WTC11 (cell line): ENCODE measurements at regions not wholly inside any gene's neighbourhood (a gene's known extent, or its start where the extent isn't known, plus 50 kb on each side); places are given as distances from the start of the nearest gene placed in this dataset.

Experiments used
- ATAC-seq: fragments of 200-7000 bp; cut with Tn5 transposase; 2 replicates; pipeline ENCODE4 v1.10.0; 2021; ENCODE audit warnings: mild to moderate bottlenecking, moderate library complexity
- CTCF ChIA-PET: fragments of 300-600 bp; sonication (Branson Sonifier 250); formaldehyde crosslinking; loops from one replicate; lab custom pipeline; 2021; ENCODE audit warnings: antibody characterized with exemption; lab: Charles Lee
- POLR2A ChIA-PET: fragments of 350-600 bp; sonication (Branson Sonifier 250); formaldehyde crosslinking; loops from one replicate; lab custom pipeline; 2021; ENCODE audit warnings: antibody characterized with exemption; lab: Charles Lee
- DNase-seq: peaks from one replicate; pipeline ENCODE4 v3.0.0; 2021; ENCODE audit warnings: low spot score
- H3K27ac Mint-ChIP-seq: 2 replicates; pipeline ENCODE4 v1.8.0; 2021; ENCODE audit warnings: mixed read lengths
- H3K27me3 Mint-ChIP-seq: 2 replicates; pipeline ENCODE4 v1.8.0; 2021; ENCODE audit warnings: low read depth, mild to moderate bottlenecking, moderate library complexity, mixed read lengths
- H3K36me3 Mint-ChIP-seq: 2 replicates; pipeline ENCODE4 v1.8.0; 2021; ENCODE audit warnings: mixed read lengths
- H3K4me1 Mint-ChIP-seq: 2 replicates; pipeline ENCODE4 v1.8.0; 2022; ENCODE audit warnings: mixed read lengths
- H3K4me3 Mint-ChIP-seq: 2 replicates; pipeline ENCODE4 v1.8.0; 2021; ENCODE audit warnings: mild to moderate bottlenecking, moderate library complexity, mixed read lengths
- H3K9me3 Mint-ChIP-seq: 2 replicates; pipeline ENCODE4 v1.8.0; 2021; ENCODE audit warnings: mixed read lengths
- ARID4B ChIP-seq: sonication (generic); formaldehyde crosslinking; IDR thresholded peaks from 2 replicates; pipeline ENCODE4 v1.8.0; 2023; ENCODE audit warnings: missing genetic modification reagents, mild to moderate bottlenecking, borderline replicate concordance
- ATF1 ChIP-seq: sonication (generic); formaldehyde crosslinking; IDR thresholded peaks from 2 replicates; pipeline ENCODE4 v1.8.1; 2023; ENCODE audit warnings: mild to moderate bottlenecking, moderate library complexity, missing genetic modification reagents
- ELF4 ChIP-seq: sonication (generic); formaldehyde crosslinking; IDR thresholded peaks from 2 replicates; pipeline ENCODE4 v1.8.1; 2022; ENCODE audit warnings: low read depth, mild to moderate bottlenecking, moderate library complexity, missing genetic modification reagents
- ETV6 ChIP-seq: sonication (generic); formaldehyde crosslinking; IDR thresholded peaks from 2 replicates; pipeline ENCODE4 v1.8.1; 2022; ENCODE audit warnings: mild to moderate bottlenecking, missing genetic modification reagents
- FOXK1 ChIP-seq: sonication (generic); formaldehyde crosslinking; IDR thresholded peaks from 2 replicates; pipeline ENCODE4 v1.8.0; 2022; ENCODE audit warnings: mild to moderate bottlenecking, moderate library complexity, missing genetic modification reagents
- IRF1 ChIP-seq: sonication (generic); formaldehyde crosslinking; IDR thresholded peaks from 2 replicates; pipeline ENCODE4 v1.8.0; 2023; ENCODE audit warnings: missing genetic modification reagents
- MAX ChIP-seq: sonication (generic); formaldehyde crosslinking; IDR thresholded peaks from 2 replicates; pipeline ENCODE4 v1.8.0; 2022; ENCODE audit warnings: mild to moderate bottlenecking, missing genetic modification reagents
- NFATC4 ChIP-seq: fragments of 250-450 bp; sonication (Bioruptor Pico); IDR thresholded peaks from 2 replicates; pipeline ENCODE4 v1.9.0; 2021; ENCODE audit warnings: mild to moderate bottlenecking
- NR2C2 ChIP-seq: sonication (generic); formaldehyde crosslinking; IDR thresholded peaks from 2 replicates; pipeline ENCODE4 v1.8.0; 2022; ENCODE audit warnings: mild to moderate bottlenecking, missing genetic modification reagents
- NR3C1 ChIP-seq: sonication (generic); formaldehyde crosslinking; conservative IDR thresholded peaks from 2 replicates; pipeline ENCODE4 v1.8.1; 2023; ENCODE audit warnings: low read depth, mild to moderate bottlenecking, missing genetic modification reagents
- OVOL2 ChIP-seq: fragments of 250-450 bp; sonication (Bioruptor Pico); IDR thresholded peaks from 2 replicates; pipeline ENCODE4 v1.9.0; 2021; ENCODE audit warnings: mild to moderate bottlenecking, borderline replicate concordance
- SP1 ChIP-seq: sonication (generic); formaldehyde crosslinking; conservative IDR thresholded peaks from 2 replicates; pipeline ENCODE4 v1.8.1; 2022; ENCODE audit warnings: missing genetic modification reagents
- STAT6 ChIP-seq: sonication (generic); formaldehyde crosslinking; conservative IDR thresholded peaks from 2 replicates; pipeline ENCODE4 v1.8.1; 2023; ENCODE audit warnings: mild to moderate bottlenecking, low read depth, missing genetic modification reagents, moderate library complexity
- TEAD4 ChIP-seq: sonication (generic); formaldehyde crosslinking; IDR thresholded peaks from 2 replicates; pipeline ENCODE4 v1.8.0; 2022; ENCODE audit warnings: mild to moderate bottlenecking, missing genetic modification reagents
- ZNF263 ChIP-seq: sonication (generic); formaldehyde crosslinking; IDR thresholded peaks from 2 replicates; pipeline ENCODE4 v1.8.1; 2022; ENCODE audit warnings: low read depth, mild to moderate bottlenecking, moderate library complexity, missing genetic modification reagents
- ZNF317 ChIP-seq: sonication (generic); formaldehyde crosslinking; IDR thresholded peaks from 2 replicates; pipeline ENCODE4 v1.8.1; 2023; ENCODE audit warnings: low read depth, mild to moderate bottlenecking, moderate library complexity, missing genetic modification reagents, borderline replicate concordance
- ZSCAN18 ChIP-seq: fragments of 250-450 bp; sonication (Bioruptor Pico); IDR thresholded peaks from 2 replicates; pipeline ENCODE4 v2.1.2; 2022; ENCODE audit warnings: mild to moderate bottlenecking, moderate library complexity

- no peak for DNase-seq
- ChIA-PET CTCF (interaction anchor here (0.5 kb wide), 1 partner anchor 122 kb away, joined by 3 read pairs; no protein-coding TSS in a partner anchor), POLR2A (no interaction called here)
- Mint-ChIP-seq H3K27ac (no peak overlapping the region), H3K36me3 (no peaks in the 10 kb centered on the region), H3K27me3 (no peaks in the 10 kb centered on the region), H3K9me3 (no peaks in the 10 kb centered on the region), H3K4me1 (0 out of 2 replicates have a peak, but pooled peaks cover 3% of the 10 kb centered on the region), H3K4me3 (no peak overlapping the region)
- ATAC-seq, result no peak
- TF ChIP-seq TEAD4 (CRISPR knock-in tag) (no peak), STAT6 (CRISPR knock-in tag) (no peak), SP1 (CRISPR knock-in tag) (no peak), NFATC4 (CRISPR knock-in tag) (no peak), ETV6 (CRISPR knock-in tag) (no peak), NR3C1 (no peak), MAX (no peak), FOXK1 (CRISPR knock-in tag) (no peak), ZSCAN18 (CRISPR knock-in tag) (no peak), ZNF317 (no peak), ATF1 (CRISPR knock-in tag) (no peak), ELF4 (CRISPR knock-in tag) (no peak)
These were observed 122.6 kb upstream of the IRX4 start for GRCh38 chr5:2005101-2006041.

GRCh38 chr5:2003690-2004365 is 121.1 kb upstream of the IRX4 start:
- peaks cover 5% of the 10 kb centered on the region for H3K9me3 Mint-ChIP-seq
- DNase-seq, result no peak
- peaks cover 16% of the 10 kb centered on the region for H3K4me1 Mint-ChIP-seq
- H3K27ac Mint-ChIP-seq, result no peak overlapping the region
- H3K27me3 Mint-ChIP-seq, result no peaks in the 10 kb centered on the region
- no peak for TF ChIP-seq STAT6 (CRISPR knock-in tag)
- no peak for TF ChIP-seq OVOL2 (CRISPR knock-in tag)
- ChIA-PET POLR2A (no interaction called here), CTCF (no interaction called here)
- H3K36me3 Mint-ChIP-seq, result no peaks in the 10 kb centered on the region
- no peak for ATAC-seq
- no peak overlapping the region for H3K4me3 Mint-ChIP-seq

- no peak for DNase-seq
- ChIA-PET POLR2A (no interaction called here), CTCF (no interaction called here)
- ATAC-seq, result no peak
- Mint-ChIP-seq H3K36me3 (peaks cover 5% of the 10 kb centered on the region; the same call in 1 of the 2 replicates), H3K9me3 (peaks cover 12% of the 10 kb centered on the region), H3K27ac (no peak overlapping the region), H3K27me3 (no peaks in the 10 kb centered on the region), H3K4me1 (peaks cover 14% of the 10 kb centered on the region), H3K4me3 (no peak overlapping the region)
- no peak for TF ChIP-seq IRF1 (CRISPR knock-in tag)
- TF ChIP-seq NR2C2, result no peak
- TF ChIP-seq ARID4B (CRISPR knock-in tag), result no peak
- no peak for TF ChIP-seq ZNF263 (CRISPR knock-in tag)
These were observed 120.5 kb upstream of the IRX4 start for GRCh38 chr5:2003206-2003605.
